GF-D8 (cell line): ENCODE measurements at regions not wholly inside any gene's neighbourhood (a gene's known extent, or its start where the extent isn't known, plus 50 kb on each side); places are given as distances from the start of the nearest gene placed in this dataset.

ENCODE experiments used
- DNase-seq: peaks from one replicate; lab custom pipeline; 2025; lab: John Stamatoyannopoulos, UW

DNA sequence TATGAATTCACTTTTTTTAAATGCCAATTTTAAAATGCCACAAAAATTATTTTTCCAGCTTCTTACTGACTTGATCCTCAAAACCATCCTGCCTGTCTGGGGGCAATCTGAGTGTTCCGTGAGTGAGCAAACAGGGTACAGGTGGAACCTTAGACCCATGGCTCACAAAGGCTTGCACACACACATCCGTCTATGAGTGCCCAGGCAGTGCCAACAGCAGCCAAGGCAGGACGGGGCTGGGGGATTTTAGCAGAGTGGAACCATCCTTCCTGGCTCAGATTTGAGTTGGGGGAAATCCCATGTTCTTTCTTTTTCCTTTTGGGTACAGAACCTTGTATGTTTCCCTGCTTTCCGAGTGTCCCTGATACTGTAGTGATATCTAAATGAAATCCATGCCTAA is 377.7 kb upstream of the MGMT start:
- DNase-seq, result no peak

- no peak for DNase-seq
These were observed 376.9 kb upstream of the MGMT start for GRCh38 chr10:129090165-129090564.

DNA sequence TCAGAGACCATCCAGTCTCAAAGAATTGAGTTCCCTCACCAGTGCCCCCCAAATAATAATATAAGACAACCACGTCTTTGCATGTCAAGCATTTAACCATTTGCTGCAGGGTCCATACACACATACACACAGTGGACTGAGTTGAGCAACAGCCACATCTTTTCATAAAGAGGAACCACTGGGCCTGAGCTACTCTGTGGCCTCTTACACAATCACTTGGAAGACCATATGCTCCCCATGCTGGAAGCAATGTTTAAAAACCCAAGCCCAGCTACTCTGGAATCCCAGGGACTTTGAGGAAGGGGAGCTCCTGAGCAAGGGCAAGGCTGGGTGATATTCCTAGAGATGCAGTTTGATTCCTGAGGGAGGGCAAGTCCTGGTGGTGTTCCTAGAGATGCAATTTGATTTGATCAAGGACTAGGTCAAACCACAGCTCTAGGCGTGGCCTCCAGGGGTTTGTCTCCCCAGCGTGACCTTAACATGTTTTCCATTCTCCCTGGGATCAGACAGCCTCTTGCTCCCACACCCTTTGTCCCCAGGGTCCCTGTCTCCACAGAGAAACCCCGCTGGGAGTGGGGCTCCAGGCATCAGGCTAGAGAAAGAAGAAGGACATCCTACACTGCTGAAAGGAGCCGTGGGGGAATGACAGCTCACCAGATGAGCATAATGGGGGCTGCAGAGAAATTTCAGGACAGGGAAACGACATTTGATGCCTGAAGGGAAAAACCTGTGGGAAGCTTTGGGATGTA is 376.2 kb upstream of the MGMT start:
- DNase-seq, result peak; percentile 40

DNA sequence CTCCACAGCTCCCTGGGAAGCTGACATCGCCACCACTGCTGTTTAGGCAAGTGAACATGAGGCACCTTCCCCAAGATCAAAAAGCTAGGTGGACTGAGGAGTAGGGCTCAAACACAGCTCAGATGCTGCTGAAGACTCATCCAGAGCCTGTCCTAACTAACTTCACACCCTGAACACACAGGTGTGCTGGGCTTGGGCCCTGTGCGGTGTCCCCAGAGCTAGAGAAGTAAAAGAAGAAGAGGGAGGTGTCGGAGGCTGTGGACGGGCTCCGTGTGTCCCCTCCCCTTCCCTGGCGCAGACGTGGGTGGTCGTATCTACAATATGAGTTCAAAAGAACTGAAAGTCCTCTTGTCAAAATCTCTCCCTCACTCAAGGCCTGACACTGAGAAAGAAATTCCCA is 373.4 kb upstream of the MGMT start:
- no peak for DNase-seq

GRCh38 chr10:129094233-129094632 is 372.8 kb upstream of the MGMT start:
- no peak for DNase-seq

DNA sequence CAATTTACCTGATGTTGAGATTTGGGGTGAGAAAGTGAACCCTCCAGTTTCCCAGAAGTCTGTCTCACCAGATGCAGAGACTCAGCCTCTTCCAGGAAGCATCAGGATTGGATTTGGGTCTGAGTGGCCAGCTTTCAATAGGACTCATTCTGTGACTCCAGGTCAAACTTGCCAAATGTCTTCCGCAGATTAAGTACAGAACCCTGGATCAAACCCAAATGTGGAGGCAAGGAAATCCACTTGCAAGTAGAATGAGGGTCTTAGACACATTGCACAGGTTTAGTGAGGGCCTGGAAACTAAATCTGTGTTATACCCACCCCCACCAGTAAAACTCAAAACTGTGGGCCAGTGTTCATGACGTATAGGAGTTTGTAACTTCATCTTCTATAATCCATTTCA is 372.2 kb upstream of the MGMT start:
- DNase-seq, result no peak

DNA sequence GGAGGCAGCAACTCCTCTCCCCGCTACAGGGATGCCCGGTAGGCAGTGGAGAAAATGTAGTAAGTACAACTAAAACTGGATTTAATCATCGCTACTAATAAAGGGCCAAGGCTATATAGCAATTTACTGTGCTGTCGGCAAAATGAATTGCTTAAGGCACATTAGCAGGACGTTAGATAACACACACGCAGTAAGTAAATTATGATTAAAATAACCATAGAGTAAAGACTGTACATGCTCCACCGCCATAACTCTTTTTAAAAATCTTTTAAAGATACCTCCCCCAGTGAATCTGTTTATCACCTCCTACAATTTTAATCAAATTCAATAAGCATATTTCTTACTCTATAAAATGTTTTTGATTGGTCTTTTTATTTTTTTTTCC is 371.4 kb upstream of the MGMT start:
- DNase-seq, result no peak

DNA sequence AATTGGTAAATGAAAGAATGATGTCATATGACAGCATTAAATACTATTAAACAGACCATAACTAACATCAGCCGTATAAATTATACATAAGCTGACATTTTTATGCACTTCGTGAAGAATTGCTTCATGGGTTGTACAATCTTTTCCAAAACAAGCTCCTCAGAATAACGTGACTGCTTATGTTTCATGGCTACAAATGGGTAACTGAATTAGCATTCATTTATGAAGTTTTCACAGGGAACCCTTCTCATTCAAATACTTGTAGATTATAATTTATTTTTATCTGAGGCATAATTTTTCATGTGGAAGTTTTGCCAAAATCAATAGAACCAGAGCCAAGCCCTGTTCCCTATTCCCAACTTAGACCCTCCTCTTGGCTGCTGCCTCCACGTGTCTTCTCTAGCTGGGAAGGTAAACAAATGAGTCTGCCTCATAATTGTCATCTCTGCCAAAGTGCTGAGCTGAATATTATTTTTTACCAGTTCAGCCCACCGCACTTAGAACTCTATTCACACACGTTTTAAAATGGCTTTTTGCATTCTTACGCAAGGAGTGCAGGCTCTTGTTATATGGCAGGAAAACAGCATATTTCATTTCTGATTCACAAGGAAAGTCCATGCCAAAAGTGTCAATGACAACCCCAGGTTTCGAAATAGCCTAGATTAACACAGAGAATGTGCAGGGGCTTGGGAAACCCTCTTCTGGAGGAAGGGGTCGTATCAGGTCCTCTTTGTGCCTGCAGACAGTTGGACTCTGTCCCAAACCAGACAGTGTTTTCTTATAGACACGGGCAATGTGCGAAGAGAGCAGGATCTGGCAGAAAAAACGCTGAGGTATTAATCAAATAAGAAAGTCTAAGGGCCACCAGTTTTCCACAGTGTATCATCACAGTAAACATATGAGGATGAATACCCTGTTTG is 370.7 kb upstream of the MGMT start:
- no peak for DNase-seq

GRCh38 chr10:129097776-129098330 is 369.2 kb upstream of the MGMT start:
- DNase-seq, result no peak

- no peak for DNase-seq
These were observed 368.5 kb upstream of the MGMT start for GRCh38 chr10:129098517-129098916.

- no peak for DNase-seq
These were observed 367.6 kb upstream of the MGMT start for GRCh38 chr10:129099486-129099885.

- DNase-seq, result no peak
These were observed 367.0 kb upstream of the MGMT start for GRCh38 chr10:129099992-129100391.

DNA sequence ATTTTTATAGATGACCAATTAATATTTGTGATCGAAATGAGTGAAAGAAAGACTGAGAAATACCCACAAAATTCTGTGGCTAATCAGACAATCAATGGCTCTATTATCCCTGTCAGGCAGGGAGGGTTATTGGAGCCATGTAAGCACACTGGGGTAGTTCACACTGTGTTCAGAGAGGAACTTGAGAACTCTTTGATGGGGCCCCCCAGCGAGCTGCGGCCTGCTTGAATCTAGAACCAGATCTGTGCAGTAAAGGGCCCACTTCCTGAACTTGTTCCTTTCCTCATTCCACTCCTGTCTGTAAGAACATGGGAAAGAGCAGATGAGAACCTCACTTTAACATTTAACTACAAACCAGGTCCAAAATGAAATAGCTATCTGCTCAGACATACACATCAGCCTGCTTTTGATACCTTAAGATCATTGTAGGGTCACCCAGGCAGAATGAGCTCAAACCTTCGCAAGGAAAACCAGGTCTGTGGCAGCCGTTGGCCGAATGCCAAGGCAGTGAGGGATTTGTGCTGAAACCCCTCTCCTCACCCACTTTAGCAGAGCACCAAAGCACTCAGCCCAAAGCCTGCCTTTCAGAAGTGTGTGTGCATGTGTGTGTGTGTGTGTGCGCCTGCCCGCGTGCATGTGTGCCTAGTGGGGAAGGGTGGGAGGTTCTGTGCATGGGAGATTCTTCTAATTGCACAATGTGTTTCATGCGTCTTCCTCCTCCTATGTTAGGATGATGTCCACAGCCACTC is 365.6 kb upstream of the MGMT start:
- no peak for DNase-seq

DNA sequence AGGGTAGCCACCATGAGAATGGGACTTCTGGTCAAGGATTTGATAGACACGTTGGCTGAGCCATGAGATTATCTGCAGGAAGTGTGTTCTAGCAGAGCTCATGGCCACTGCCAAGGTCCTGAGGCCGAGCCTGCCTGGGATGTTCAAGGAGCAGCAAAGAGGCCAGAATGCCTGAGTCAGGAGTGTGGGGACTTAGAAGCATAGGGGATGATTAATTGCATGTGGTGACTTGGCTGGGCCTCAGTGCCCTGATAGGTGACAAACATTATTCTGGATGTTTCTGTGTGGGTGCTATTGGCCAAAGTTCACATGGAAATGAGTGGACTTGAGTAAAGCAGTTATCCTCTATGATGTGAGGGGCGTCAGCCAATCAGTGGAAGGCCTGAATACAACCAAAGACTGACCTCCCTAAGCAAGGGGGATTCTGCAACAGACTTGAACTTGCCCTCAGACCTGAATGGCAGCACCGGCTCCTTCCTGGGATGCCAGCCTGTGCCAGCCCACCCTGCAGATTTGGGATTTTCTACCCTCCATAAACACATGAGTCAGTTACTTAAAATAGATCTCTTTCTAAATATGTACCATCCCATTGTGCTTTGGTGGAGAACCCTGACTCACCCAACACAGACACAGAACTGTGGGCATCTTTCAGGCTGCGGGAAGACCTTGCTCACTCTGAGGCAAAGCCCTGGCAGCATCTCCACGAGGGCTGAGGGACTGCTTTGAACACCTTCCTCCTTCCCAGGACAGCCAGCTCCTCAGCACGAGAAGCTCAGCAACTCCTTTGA is 363.9 kb upstream of the MGMT start:
- no peak for DNase-seq

DNA sequence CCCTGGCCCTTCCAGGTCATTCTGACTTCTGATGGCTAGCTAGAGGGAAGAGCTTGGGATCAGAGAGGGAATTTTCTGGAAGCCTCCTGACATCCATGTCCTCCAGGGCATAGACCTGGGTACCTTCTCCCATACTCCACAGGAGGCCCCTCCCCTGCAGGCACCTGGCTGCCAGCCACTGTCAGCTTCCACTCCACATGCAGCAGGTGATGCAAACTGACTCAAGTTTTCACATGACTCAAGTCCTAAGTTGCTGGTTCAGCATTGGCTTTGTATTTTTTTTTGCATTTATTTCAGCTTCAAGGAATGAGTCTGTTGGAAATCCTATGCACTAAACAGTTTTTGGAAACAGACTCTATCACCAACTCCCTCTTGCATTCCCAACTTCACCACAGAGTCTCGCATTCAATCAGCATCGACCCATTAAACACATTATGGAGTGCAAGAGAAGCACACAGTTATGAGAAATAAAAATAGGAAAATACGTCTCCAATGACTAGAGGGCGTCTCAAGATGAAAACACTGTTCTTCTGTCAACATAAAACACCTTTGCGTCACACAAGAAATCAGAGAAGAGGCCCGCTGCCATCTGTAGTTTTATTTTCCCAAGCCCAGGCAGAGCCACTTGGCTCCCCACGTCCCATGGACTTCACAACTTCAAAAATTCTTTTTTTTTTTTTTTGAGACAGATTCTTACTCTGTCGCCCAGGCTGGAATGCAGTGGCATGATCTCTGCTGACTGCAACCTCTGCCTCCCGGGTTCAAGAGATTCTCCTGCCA is 362.6 kb upstream of the MGMT start:
- no peak for DNase-seq

DNA sequence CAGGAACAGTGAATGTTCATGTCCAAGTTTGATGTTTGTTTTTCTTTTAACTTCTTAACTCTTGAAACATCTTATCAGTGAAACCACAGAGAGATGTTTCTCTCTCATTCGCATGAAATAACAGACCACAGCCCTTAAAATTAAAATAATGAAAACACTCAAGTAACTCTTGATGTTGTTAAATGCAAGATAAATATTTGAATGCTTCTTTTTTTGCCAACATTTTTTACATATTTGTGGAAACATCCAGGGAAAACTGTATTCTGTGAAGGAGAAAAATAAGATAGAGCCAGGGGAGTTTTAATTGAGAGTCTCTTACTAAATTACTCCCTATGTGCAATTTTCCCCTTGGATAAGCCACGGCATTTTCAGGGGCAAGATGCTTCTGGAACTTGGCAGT is 361.8 kb upstream of the MGMT start:
- no peak for DNase-seq

GRCh38 chr10:129106314-129106713 is 360.7 kb upstream of the MGMT start:
- DNase-seq, result no peak

GRCh38 chr10:129107525-129107924 is 359.5 kb upstream of the MGMT start:
- no peak for DNase-seq

GRCh38 chr10:129108378-129108777 is 358.7 kb upstream of the MGMT start:
- no peak for DNase-seq

DNA sequence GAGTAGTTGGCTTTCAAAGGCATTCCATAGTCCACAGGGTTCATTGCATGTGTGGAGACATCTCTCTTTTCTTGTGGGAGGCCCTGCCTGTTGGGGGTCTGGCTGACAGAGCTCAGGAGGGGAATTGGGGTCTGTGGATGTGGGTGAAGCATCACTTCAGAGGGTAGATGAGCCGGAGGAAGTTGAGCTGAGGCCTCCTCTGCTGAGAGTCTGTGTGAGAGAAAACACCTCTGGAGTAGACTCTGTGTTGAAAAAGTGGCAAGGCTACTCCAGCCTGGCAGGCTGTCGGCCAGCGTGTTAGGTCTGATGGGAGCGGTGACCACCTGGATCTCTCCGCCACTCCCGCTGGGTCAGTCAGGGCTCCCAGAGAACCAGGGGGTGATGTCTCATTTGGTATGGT is 358.0 kb upstream of the MGMT start:
- no peak for DNase-seq

DNA sequence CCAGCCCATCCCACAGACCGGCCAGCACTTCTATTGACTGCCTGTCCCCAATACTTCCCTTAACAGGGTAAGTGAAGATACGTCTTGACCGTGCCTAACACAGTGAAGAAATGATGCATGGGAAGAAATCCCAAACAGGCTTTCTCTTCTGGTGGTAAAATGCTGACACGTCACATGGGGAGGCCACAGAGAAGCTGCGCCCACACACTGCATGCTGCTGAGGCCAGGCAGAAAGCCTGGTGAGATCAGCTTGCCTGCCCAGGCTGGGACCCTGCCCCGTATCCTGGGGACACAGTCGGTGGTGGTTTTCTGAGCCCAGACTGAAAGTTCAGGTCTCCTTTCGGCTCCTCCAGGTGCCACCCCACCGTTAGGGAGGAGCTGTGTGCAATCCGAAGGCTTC is 356.3 kb upstream of the MGMT start:
- DNase-seq, result no peak
